ENCODE measurements at regions not wholly inside any gene's neighbourhood (a gene's known extent, or its start where the extent isn't known, plus 50 kb on each side); places are given as distances from the start of the nearest gene placed in this dataset.
A peak's percentile ranks its signal among the peaks of the same experiment; 100 is the strongest.
"Not testable (repeated sequence)": the region's sequence is repeated elsewhere in the genome, so short reads cannot be mapped to it uniquely, and the experiment has no call there.

GRCh38 chr17:30711176-30711575, 113.3 kb downstream of the CRLF3 start:
- H4K91ac ChIP-seq (ENCODE audit: low read length); H3K4me2 ChIP-seq (ENCODE audit: low read length, poor library complexity, severe bottlenecking); H3K9me3 ChIP-seq (ENCODE audit: control insufficient read depth, low read length); H3K4ac ChIP-seq (ENCODE audit: low read depth in 1 of 2, low read length in 2 of 2); H2AFZ ChIP-seq (ENCODE audit: low read depth, low read length); H3K14ac ChIP-seq (ENCODE audit: low read length in 2 of 2); H2BK12ac ChIP-seq (ENCODE audit: low read length in 2 of 2); H3K27me3 ChIP-seq (ENCODE audit: control insufficient read depth in 1 of 2, insufficient read depth in 1 of 2, low read length in 2 of 2); H2BK120ac ChIP-seq (ENCODE audit: low read depth, low read length); DNase-seq; H3K18ac ChIP-seq (ENCODE audit: low read depth in 1 of 2, low read length in 2 of 2); H3K27ac ChIP-seq (ENCODE audit: low read length, poor library complexity, severe bottlenecking); H3K23ac ChIP-seq (ENCODE audit: low read length in 2 of 2); H2BK5ac ChIP-seq (ENCODE audit: low read depth, low read length, poor library complexity, severe bottlenecking); H4K8ac ChIP-seq (ENCODE audit: low read length); H2BK15ac ChIP-seq (ENCODE audit: low read depth, poor library complexity, severe bottlenecking); H3K36me3 ChIP-seq (ENCODE audit: control insufficient read depth in 1 of 2, insufficient read depth in 2 of 2, low read depth in 1 of 2, low read length in 2 of 2): not testable (repeated sequence)
- 94% methylated on average over 7 of the region's 8 CpGs for WGBS
- peak overlapping the region in 1 of 2 experiments; percentile 75 for H3K4me3 ChIP-seq (ENCODE audit: insufficient read depth in 1 of 2, low read depth in 1 of 2, low read length in 2 of 2)
- peaks cover 14% of the 10 kb centered on the region for H3K4me1 ChIP-seq (ENCODE audit: control insufficient read depth, insufficient read depth, low read depth, low read length)
- H3K79me1 ChIP-seq (replicated peaks; ENCODE audit: low read length, poor library complexity, severe bottlenecking), result peaks cover 12% of the 10 kb centered on the region
- H2AK5ac ChIP-seq (ENCODE audit: low read length, severe bottlenecking), result peak overlapping the region; percentile 36
- H3K9ac ChIP-seq (ENCODE audit: low read length), result peak overlapping the region; percentile 62

- peak overlapping the region; percentile 48 for H2BK15ac ChIP-seq (ENCODE audit: low read depth, poor library complexity, severe bottlenecking)
- not testable (repeated sequence) for H4K91ac ChIP-seq (ENCODE audit: low read length); H2AFZ ChIP-seq (ENCODE audit: low read depth, low read length); H3K36me3 ChIP-seq (ENCODE audit: control insufficient read depth in 1 of 2, insufficient read depth in 2 of 2, low read depth in 1 of 2, low read length in 2 of 2); H3K4ac ChIP-seq (ENCODE audit: low read depth in 1 of 2, low read length in 2 of 2); H2BK120ac ChIP-seq (ENCODE audit: low read depth, low read length); H2BK5ac ChIP-seq (ENCODE audit: low read depth, low read length, poor library complexity, severe bottlenecking); DNase-seq; H3K9me3 ChIP-seq (ENCODE audit: control insufficient read depth, low read length); H3K27ac ChIP-seq (ENCODE audit: low read length, poor library complexity, severe bottlenecking); H2AK5ac ChIP-seq (ENCODE audit: low read length, severe bottlenecking)
- H3K4me3 ChIP-seq (ENCODE audit: insufficient read depth in 1 of 2, low read depth in 1 of 2, low read length in 2 of 2), result peak overlapping the region; percentile 75 to 81
- peak overlapping the region in 1 of 2 experiments; percentile 40 for H3K23ac ChIP-seq (ENCODE audit: low read length in 2 of 2)
- WGBS, result 1% methylated on average over 12 of the region's 31 CpGs
- peak overlapping the region; percentile 69 for H4K8ac ChIP-seq (ENCODE audit: low read length)
- peaks cover 15% of the 10 kb centered on the region for H3K79me1 ChIP-seq (replicated peaks; ENCODE audit: low read length, poor library complexity, severe bottlenecking)
- H3K18ac ChIP-seq (ENCODE audit: low read depth in 1 of 2, low read length in 2 of 2), result peak overlapping the region; percentile 21 to 80
- peak overlapping the region; percentile 56 for H3K4me2 ChIP-seq (ENCODE audit: low read length, poor library complexity, severe bottlenecking)
- peaks cover 0 to 14% of the 10 kb centered on the region in 2 experiments for H3K27me3 ChIP-seq (ENCODE audit: control insufficient read depth in 1 of 2, insufficient read depth in 1 of 2, low read length in 2 of 2)
- H2BK12ac ChIP-seq (ENCODE audit: low read length in 2 of 2), result peak overlapping the region in 1 of 2 experiments; percentile 54
- H3K4me1 ChIP-seq (ENCODE audit: control insufficient read depth, insufficient read depth, low read depth, low read length), result peaks cover 14% of the 10 kb centered on the region
- peak overlapping the region; percentile 62 for H3K9ac ChIP-seq (ENCODE audit: low read length)
- H3K14ac ChIP-seq (ENCODE audit: low read length in 2 of 2), result peak overlapping the region in 1 of 2 experiments; percentile 83
Observed at GRCh38 chr17:30710276-30711088, 114.0 kb downstream of the CRLF3 start.

- H3K9me3 ChIP-seq (ENCODE audit: control insufficient read depth, low read length); H2AK5ac ChIP-seq (ENCODE audit: low read length, severe bottlenecking); DNase-seq; H2BK120ac ChIP-seq (ENCODE audit: low read depth, low read length); H2BK5ac ChIP-seq (ENCODE audit: low read depth, low read length, poor library complexity, severe bottlenecking); H3K27ac ChIP-seq (ENCODE audit: low read length, poor library complexity, severe bottlenecking); H4K8ac ChIP-seq (ENCODE audit: low read length): not testable (repeated sequence)
- peak overlapping the region; percentile 39 for H4K91ac ChIP-seq (ENCODE audit: low read length)
- H3K23ac ChIP-seq (ENCODE audit: low read length in 2 of 2), result peak overlapping the region in 1 of 2 experiments; percentile 40
- peaks cover 17% of the 10 kb centered on the region for H3K79me1 ChIP-seq (replicated peaks; ENCODE audit: low read length, poor library complexity, severe bottlenecking)
- peak overlapping the region; percentile 62 for H3K9ac ChIP-seq (ENCODE audit: low read length)
- peak overlapping the region; percentile 48 for H2BK15ac ChIP-seq (ENCODE audit: low read depth, poor library complexity, severe bottlenecking)
- H3K36me3 ChIP-seq (ENCODE audit: control insufficient read depth in 1 of 2, insufficient read depth in 2 of 2, low read depth in 1 of 2, low read length in 2 of 2), result peaks cover 0 to 13% of the 10 kb centered on the region in 2 experiments
- peaks cover 15% of the 10 kb centered on the region for H3K4me1 ChIP-seq (ENCODE audit: control insufficient read depth, insufficient read depth, low read depth, low read length)
- H3K4me3 ChIP-seq (ENCODE audit: insufficient read depth in 1 of 2, low read depth in 1 of 2, low read length in 2 of 2), result peak overlapping the region; percentile 75 to 81
- H3K4me2 ChIP-seq (ENCODE audit: low read length, poor library complexity, severe bottlenecking), result peak overlapping the region; percentile 56
- peak overlapping the region; percentile 21 to 80 for H3K18ac ChIP-seq (ENCODE audit: low read depth in 1 of 2, low read length in 2 of 2)
- peak overlapping the region in 1 of 2 experiments; percentile 58 for H3K4ac ChIP-seq (ENCODE audit: low read depth in 1 of 2, low read length in 2 of 2)
- H3K14ac ChIP-seq (ENCODE audit: low read length in 2 of 2), result peak overlapping the region in 1 of 2 experiments; percentile 83
- H2AFZ ChIP-seq (ENCODE audit: low read depth, low read length), result peak overlapping the region; percentile 51
- H2BK12ac ChIP-seq (ENCODE audit: low read length in 2 of 2), result peak overlapping the region in 1 of 2 experiments; percentile 78
- WGBS, result under 1% methylated on average over 46 of the region's 81 CpGs
- peaks cover 0 to 18% of the 10 kb centered on the region in 2 experiments for H3K27me3 ChIP-seq (ENCODE audit: control insufficient read depth in 1 of 2, insufficient read depth in 1 of 2, low read length in 2 of 2)
Observed at GRCh38 chr17:30709561-30710275, 114.8 kb downstream of the CRLF3 start.

- not testable (repeated sequence) for H3K23ac ChIP-seq (ENCODE audit: low read length in 2 of 2)
- 1% methylated on average over 34 of the region's 64 CpGs for WGBS
Observed at GRCh38 chr17:30709096-30709495, 115.4 kb downstream of the CRLF3 start.

More at GRCh38 chr17:30709096-30709495, 115.4 kb downstream of the CRLF3 start:
- H4K8ac ChIP-seq (ENCODE audit: low read length); H3K18ac ChIP-seq (ENCODE audit: low read depth in 1 of 2, low read length in 2 of 2); H2BK12ac ChIP-seq (ENCODE audit: low read length in 2 of 2); H2AFZ ChIP-seq (ENCODE audit: low read depth, low read length); H3K9me3 ChIP-seq (ENCODE audit: control insufficient read depth, low read length); DNase-seq; H4K91ac ChIP-seq (ENCODE audit: low read length); H3K27ac ChIP-seq (ENCODE audit: low read length, poor library complexity, severe bottlenecking); H3K4ac ChIP-seq (ENCODE audit: low read depth in 1 of 2, low read length in 2 of 2); H2AK5ac ChIP-seq (ENCODE audit: low read length, severe bottlenecking); H2BK5ac ChIP-seq (ENCODE audit: low read depth, low read length, poor library complexity, severe bottlenecking); H3K14ac ChIP-seq (ENCODE audit: low read length in 2 of 2): not testable (repeated sequence)
- peak overlapping the region in 1 of 2 experiments; percentile 81 for H3K4me3 ChIP-seq (ENCODE audit: insufficient read depth in 1 of 2, low read depth in 1 of 2, low read length in 2 of 2)
- H3K79me1 ChIP-seq (replicated peaks; ENCODE audit: low read length, poor library complexity, severe bottlenecking), result peaks cover 14% of the 10 kb centered on the region
- H3K9ac ChIP-seq (ENCODE audit: low read length), result peak overlapping the region; percentile 62
- peak overlapping the region; percentile 56 for H3K4me2 ChIP-seq (ENCODE audit: low read length, poor library complexity, severe bottlenecking)
- peak overlapping the region; percentile 49 for H2BK120ac ChIP-seq (ENCODE audit: low read depth, low read length)
- H2BK15ac ChIP-seq (ENCODE audit: low read depth, poor library complexity, severe bottlenecking), result peak overlapping the region; percentile 48
- H3K36me3 ChIP-seq (ENCODE audit: control insufficient read depth in 1 of 2, insufficient read depth in 2 of 2, low read depth in 1 of 2, low read length in 2 of 2), result peaks cover 0 to 13% of the 10 kb centered on the region in 2 experiments
- H3K4me1 ChIP-seq (ENCODE audit: control insufficient read depth, insufficient read depth, low read depth, low read length), result peaks cover 15% of the 10 kb centered on the region
- H3K27me3 ChIP-seq (ENCODE audit: control insufficient read depth in 1 of 2, insufficient read depth in 1 of 2, low read length in 2 of 2), result peaks cover 0 to 18% of the 10 kb centered on the region in 2 experiments

Data from mesenchymal stem cell (in vitro differentiated cells and primary cell).